A172 (cell line): ENCODE measurements at regions not wholly inside any gene's neighbourhood (a gene's known extent, or its start where the extent isn't known, plus 50 kb on each side); places are given as distances from the start of the nearest gene placed in this dataset.
A peak's percentile ranks its signal among the peaks of the same experiment; 100 is the strongest.
"Not testable (repeated sequence)": the region's sequence is repeated elsewhere in the genome, so short reads cannot be mapped to it uniquely, and the experiment has no call there.

Experiments used
- DNase-seq: peaks from one replicate; pipeline ENCODE4 v3.0.0-alpha.2; 2015; ENCODE audit warnings: low spot score

DNA sequence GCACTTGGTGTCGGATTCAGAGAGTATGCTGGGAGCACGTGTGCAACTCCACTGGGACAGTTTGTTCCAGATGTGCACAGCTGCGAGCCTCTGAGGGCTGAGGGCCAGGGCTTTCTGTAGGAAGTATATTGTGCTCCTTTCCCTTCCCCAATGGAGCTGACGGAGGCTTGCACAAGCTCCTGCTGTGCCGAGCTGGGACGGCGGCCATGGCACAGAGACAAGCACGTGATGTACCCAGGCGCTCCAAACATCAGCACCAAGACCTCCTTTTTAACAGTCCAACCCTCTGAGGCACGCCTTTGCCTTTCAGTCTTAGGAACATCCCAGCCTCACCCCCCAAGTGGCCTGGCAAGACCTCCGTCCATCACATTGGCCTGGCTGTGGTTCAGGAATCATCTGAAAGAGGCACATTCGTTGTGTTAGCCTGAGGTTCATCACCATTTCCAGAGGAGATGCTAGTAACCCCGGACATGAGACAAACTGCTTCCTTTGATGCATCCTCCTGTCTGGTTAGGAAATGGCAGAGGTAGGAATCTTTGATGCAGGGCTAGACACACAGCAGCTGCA lies 339.2 kb upstream of the KAZN start:
- no peak for DNase-seq

DNA sequence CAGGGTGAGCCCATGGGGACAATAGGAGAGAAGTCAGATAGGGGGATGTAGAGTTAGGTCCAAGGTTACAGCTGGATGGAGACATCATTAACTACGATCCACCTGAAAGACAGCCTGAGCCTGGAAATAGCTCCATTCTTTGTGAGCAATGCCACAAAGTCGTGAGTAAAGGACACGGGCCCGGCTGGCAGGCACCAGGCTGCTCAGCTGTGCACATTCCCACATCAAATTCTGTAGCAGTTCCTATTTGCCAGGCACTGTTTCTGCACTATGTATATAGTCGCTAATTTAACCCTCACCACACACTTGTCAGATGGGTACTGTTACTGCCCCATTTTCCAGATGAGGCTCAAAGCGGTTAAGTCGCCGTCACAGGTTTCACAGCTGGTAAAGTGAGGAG lies 338.0 kb upstream of the KAZN start:
- no peak for DNase-seq

DNA sequence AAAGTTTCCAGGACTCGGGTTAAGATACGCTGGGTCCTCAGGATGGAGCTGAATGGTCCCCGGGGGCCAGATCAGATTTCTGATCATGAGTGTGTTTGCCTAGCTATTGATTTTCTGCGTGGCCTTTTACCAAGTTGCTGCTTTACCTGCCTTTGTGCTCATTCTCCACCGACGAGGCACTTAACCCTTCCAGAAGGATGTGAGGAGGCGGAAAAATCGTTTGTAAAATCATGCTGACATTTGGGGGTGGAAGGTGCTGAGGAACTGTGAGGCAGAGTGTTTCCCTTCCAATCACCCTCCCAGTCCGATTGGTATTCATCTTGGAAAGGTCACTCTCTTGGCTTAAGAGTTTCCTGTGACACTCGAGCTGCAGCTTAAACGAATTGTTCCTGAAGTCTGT lies 337.1 kb upstream of the KAZN start:
- no peak for DNase-seq

DNA sequence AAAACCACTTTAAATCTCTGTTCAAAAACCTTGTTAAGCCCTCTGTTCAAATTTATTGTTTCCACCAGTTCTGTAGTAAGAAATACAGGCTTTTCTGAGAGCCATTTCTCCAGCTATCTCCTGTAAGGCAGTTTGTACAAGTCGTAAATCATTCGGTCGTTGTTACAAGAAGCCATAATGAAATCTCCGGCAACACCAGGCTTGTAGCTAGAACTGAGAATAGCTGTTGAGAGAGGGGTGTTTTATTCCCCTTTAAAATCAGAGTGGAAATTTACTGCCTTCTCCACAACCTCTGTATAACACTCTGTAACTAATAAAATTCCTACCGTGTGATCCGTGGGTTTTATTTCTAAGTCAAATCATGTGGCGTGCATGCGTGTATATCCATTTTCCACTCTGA lies 335.8 kb upstream of the KAZN start:
- no peak for DNase-seq

DNA sequence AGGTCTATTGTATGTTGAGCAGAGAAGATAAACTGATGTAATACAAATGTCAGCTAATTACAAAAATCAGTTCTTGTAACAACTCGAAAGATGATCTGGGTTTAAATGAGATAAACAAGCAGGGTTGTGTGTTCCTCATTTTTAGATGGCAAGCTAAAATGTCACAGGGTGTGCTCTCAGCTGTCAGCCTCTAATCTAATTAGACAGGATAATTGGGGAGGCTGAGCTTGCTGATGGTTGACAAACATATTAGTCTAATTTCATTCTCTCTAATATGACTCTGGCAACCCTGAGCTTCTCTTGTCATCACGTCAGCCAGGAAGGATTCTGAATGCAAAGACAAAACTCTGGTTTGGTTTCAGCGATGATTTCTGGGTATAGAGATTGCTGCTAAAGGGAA lies 335.3 kb upstream of the KAZN start:
- DNase-seq, result no peak

DNA sequence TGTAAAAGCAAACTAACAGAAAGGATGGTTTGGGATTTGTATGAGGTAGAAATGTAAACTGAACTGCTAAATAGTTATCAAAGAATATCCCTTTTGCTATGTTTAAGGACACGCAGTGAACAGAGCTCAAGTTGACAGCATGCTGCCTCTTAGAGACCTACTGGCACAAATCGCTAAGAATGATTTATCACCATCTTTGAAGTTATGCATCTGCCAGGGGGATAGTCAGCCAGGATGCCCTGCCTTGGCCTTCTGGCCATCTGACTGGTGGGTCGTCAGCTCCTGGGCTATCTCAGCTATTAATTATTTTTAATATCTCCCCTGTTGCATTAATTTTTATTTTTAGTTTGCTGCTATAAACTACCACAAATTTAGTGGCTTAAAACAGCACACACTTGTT lies 334.8 kb upstream of the KAZN start:
- DNase-seq, result no peak

DNA sequence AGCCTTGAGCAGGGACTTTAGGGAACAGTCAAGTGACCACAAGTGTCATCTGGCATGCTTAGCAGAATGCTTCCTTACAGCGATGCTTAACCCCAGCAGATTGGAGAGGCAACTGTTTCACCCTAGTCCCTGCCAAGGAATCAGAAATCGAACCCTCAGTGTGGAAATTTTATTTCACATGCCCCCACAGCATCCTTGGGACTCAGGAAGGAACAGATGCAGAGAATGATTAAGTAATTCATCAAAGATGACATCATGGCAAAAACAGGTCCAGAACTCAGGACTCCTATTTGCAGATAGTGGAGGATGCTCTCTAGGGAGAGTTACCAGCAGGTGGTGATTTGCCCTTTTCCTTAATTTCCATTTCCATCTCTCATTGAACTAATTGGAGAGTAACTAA lies 333.0 kb upstream of the KAZN start:
- DNase-seq, result no peak

DNA sequence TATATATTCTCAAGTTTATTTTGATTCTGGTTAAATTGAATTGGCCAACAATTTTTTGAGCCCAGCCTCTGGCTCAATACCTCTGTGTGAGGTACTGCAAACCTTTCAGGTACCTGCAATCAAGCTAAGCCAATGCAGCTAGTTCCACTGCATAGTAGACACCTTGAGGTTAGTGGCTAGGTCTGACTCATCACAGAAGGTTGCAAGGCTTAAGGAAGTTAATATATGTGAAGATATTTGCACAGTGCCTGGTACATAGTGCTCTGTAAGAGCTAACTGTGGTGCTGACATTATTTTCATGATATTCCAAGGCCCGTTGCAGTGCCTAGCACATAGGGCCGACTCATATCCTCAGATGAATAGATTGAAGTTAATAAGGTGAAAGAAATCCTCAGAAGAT lies 330.5 kb upstream of the KAZN start:
- peak; percentile 7 for DNase-seq

DNA sequence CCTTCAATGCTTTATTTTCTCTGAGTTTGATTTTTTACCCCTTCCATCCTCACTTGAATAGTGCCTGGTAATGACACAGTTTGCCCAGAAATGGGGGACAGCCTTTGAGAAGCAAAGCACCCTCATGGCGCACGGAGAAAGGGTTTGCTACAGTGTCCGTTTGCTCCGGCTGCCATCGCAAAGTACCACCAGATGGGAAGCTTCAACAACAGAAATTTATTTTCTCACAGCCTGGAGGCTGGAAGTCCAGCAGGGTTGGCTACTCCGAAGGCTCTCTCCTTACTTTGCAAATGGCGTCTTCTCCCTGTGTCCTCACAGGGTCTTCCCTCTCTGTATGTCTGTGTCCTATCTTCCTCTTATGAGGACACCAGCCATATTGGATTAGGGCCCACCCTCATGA lies 327.7 kb upstream of the KAZN start:
- DNase-seq, result no peak

DNA sequence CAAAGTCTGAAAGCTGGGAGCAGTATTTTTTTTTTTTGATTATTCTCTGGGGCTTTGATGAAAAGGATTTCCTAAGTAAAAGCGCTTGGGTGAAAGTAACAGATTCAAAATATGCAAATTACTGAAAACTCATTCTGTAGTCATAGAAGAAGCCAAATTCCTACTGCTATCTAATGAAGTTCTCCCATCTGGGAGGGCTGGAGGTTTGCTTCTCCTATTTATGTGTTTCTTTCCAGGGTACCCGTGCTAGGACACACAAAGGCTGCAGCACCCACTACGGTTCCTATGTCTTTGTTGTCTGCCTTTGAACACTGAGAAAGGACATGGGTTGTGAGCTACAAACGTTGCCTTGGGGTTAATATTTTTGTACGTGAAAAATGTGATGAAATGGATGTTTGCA lies 324.7 kb upstream of the KAZN start:
- DNase-seq, result no peak

DNA sequence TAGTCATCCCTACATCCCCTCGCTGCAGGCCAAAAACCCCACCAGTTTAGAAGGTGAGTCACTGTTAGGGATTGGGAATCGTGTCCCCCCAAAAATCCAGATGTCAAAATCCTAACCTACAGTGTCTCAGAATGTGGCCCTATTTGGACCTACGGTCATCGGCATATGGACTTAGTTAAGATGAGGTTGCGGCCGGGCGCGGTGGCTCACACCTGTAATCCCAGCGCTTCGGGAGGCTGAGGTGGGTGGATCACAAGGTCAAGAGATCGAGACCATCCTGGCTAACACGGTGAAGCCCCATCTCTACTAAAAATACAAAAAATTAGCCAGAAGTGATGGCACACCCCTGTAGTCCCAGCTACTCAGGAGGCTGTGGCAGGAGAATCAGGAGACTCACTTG lies 318.6 kb upstream of the KAZN start:
- not testable (repeated sequence) for DNase-seq

DNA sequence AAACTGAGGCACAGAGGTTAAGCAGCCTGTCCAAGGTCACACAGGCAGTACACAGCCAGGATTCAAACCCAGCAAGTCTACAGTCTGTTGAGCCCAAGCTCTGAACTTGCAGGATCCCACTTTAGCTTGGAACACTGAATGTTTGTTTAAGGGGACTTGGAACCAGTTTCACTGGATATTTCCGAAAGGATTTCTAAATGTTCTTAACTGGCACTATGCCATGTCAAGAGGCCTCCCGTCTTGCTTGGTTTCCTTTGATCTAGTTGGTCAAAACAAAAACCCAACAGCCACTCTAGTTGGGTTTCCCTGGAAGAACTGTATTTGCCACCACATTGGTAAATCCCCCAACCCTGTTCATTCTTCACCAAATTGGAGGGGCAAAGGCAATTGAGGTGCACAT lies 317.6 kb upstream of the KAZN start:
- DNase-seq, result no peak

DNA sequence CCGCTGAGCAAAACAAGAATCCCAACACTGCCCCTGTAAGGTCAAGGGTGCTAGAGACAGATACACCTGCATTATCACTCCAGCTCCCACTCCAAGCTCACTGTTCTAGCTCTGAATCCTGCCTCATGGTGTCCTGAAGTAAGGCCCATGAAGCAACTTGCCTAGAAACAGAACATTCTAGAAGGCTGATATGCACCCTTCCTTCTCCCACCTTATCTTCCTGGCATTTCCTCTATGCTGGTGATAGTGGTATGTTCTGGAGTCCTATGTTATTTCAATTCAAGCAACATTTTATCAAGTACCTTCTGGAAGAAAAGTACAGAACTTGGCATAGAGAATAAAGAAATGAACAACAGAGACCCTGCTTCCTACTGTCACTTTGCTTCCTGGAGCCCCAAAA lies 317.1 kb upstream of the KAZN start:
- no peak for DNase-seq

DNA sequence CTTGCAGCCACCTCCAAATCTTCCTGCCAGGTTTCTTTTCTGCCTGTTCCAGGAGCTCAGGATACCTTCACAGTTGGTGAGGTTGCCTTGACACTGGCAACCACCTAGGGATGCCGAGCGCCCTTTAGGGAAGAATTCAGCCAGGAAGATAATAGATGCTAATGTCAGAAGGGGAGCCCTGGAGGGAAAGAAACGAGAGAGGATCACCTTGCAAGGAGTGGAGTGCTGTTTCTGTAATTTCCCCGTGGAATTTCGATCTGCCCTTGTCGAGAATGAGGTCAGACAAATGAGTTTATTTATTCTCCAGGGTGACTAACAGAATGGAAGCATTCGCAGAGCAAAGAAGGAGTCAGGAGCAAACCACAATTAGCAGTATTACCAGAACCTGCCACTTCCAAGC lies 315.8 kb upstream of the KAZN start:
- DNase-seq, result peak; percentile 43

DNA sequence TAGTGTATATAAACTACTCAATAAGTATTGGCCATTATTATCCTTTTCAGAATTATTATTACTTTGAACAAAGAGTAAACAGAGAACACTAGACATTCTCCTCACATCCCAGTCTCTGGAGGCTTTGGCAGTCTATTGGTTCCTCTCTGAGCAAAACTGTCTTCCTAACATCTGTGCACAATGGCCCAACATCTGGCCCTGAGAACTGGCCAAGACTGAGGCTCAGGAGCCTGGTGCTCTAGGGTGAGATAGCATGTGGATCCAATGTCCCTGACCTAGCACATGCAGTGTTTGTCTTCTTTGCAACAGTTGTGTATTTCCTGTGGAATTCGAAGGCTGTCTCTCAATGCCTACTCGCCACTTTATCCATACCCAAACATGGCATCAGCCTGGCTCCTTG lies 313.2 kb upstream of the KAZN start:
- no peak for DNase-seq

DNA sequence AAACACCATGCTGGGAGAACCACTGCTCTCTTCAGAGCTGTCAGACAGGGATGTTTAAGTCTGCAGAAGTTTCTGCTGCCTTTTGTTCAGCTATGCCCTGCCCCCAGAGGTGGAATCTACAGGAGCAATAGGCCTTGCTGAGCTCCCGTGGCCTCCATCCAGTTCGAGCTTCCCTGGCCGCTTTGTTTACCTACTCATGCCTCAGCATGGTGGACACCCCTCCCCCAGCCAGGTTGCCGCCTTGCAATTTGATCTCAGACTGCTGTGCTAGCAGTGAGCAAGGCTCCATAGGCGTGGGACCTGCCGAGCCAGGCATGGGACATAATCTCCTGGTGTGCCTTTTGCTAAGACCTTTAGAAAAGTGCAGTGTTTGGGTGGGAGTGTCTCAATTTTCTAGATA lies 307.3 kb upstream of the KAZN start:
- DNase-seq, result not testable (repeated sequence)

DNA sequence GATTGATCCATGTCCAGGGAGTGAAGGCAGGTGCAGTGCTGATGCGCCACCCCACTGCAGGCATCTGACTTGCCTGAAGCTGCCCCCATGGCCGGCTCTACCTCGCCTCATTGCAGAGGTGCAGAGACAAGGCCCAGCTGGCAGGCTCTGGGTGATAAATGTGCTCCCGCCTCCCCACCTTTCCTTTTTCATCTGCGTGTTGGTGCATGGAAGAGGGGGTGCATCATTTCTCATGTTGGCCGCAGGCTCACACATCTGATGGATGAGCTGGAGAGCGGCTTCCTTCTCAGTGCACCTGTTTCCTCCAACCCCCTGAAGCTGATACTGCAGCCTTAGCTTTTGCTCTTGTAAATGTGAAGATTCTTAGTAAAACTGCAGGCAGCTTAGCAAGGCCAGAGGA lies 306.0 kb upstream of the KAZN start:
- no peak for DNase-seq

DNA sequence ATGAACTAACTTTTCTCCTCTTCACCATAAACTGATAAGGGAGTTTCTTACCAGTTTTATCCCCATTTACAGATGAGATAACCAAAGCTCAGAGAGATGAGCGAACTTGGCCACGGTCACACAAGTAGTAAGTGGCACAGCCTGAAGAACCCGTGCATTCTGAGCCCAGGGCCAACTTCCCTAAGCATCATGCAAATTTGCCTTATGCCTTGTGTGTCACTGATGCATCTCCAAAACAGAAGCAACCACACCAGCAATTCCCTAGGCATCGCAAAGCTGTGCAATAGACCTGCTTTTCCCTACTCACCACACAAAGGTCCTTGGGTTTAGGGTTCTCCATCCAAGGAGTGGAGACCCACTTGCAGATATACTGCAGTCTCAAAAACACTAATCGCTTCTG lies 304.5 kb upstream of the KAZN start:
- DNase-seq, result no peak

DNA sequence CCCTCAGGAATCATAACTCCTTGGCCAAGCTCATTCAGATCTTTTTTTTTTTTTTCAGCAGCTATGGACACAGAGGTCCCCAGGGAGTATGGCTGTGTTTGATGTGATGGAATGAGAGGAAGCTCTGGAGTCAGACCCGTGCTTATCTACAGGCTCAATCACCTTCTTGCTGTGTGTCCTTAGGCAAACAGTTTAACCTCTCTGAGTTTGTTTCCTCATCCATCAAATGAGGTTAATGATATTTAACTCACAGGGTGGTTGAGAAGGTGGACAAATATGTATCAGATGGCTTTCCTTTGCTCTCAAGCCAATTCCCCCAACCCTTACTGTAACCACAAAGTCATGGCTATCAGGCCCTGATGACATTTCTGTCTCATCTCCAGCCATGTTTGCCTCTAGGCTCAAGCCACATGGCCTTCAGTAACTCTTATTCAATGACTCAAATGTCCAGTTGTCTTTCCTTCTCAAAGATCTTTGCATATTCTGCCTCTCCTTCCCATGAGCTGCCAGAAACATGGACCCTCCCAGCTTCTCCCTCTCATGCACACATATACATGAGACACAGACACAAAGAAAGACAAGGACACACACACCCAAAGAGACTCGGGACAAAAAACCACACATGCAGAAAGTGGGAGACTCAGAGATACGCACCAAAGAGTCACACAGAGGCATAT lies 303.5 kb upstream of the KAZN start:
- no peak for DNase-seq

DNA sequence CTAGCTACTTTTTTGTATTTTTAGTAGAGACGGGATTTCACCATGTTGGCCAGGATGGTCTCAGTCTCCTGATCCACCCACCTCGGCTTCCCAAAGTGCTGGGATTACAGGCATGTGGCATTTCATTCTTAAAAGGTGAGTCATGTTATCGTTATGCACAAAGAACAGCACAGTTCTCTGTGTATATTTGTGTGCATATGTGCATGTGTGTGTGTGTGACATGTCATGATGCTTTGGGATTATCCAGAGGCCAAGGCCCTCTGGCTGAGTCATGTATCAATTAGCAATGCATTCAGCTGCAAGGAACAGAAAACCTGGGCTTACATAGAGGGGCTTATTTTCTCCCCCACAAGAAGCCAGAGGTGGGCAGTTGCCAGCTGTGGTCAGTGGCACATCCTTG lies 301.7 kb upstream of the KAZN start:
- peak; percentile 45 for DNase-seq

DNA sequence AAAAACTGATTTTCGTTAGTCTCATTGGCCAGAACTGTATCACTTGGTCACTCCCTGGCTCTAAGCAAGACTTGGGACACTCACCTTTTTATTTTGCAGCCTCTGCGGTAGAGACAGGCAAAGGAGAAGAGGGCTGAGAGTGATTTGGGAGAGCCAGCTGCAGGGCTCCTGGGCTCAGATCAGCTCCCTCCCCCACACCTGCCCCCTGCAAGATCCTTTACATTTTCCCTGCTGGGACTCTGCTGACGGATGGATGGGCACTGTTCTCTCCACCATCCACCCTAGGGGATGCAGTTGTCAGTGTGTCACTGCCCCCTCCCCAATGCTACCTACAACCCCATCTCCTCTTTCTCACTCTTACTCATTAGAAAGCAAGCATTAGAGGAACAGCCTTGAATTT lies 301.1 kb upstream of the KAZN start:
- no peak for DNase-seq

DNA sequence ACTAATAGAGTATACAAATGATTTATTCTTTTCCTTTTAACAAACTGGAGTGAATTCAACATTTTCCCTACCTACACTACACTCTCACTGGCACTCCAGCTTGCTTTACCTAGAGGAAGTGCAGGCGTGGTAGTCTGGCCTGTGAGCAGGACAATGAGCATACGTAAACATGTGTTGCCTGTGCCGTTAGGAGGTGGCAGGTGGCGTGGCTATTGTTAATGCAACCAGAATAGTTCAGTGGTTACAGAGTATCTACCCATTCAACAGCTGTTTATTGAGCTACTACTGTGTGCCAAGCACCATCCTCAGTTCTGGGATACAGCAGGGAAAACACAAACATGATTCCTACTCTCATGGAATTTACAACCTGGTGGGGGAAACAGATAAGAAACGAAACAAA lies 299.7 kb upstream of the KAZN start:
- no peak for DNase-seq

DNA sequence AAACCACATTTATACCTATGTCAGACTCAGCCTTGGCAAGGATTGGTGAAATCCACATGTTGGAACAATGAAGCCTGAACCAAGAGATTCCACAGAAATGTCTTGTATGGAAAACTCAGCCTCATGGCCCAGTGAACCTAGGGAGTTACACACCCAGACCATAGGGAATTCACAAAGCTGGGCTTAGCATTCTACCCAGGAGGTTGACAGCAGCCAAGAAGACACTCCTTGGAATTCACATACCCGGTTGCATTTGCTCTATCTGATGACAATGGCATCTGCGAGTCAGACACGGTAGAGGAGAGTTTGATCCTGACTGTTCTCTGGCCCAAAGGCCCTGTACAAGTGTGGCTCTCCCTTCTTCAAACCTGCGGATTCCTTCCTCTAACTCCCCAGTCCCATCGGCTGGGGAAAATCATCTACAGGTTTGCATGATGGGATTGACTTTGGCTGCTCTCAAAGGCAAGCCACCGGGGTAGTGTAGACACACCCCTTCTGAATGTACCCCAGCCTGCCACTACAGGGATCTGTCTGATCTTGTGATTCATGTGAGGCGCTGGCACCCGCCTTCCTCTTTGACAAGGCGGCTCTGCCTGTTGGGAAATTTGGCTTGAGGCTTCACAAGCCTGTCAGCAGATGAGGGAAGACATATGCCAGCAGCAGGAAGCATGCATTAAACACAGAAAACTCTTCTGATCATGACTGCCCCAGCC lies 297.3 kb upstream of the KAZN start:
- DNase-seq, result no peak

DNA sequence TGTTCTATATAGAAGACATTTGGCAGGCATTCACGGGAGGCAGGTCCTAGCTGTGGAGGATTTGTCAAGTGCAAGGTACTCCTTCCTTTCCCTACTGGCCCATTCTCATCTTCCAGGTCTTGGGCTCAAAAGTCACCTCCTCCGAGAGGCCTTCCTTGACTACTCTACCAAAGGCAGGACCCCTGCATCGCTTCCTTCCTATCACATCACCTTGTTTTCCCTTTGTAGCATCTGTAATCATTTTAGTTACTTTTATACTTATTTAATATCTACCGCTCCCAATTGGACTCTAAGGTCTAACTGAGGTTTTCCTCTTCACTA lies 296.8 kb upstream of the KAZN start:
- DNase-seq, result no peak
